ENCODE measurements at regions not wholly inside any gene's neighbourhood (a gene's known extent, or its start where the extent isn't known, plus 50 kb on each side); places are given as distances from the start of the nearest gene placed in this dataset.

GRCh38 chr2:198811198-198811597 lies 646.5 kb downstream of the SATB2 start:
- DNase-seq (ENCODE audit: low spot score) = no peak
- Histone ChIP-seq H3K27ac (ENCODE audit: low read depth in 1 of 2, low read length in 2 of 2) (no peak overlapping the region), H3K27me3 (ENCODE audit: control insufficient read depth in 4 of 4, insufficient read depth in 4 of 4, low read length in 3 of 4) (no peaks in the 10 kb centered on the region), H3K9ac (ENCODE audit: low read depth in 1 of 2, low read length in 2 of 2) (no peak overlapping the region), H3K9me3 (ENCODE audit: control insufficient read depth in 4 of 4, low read length in 3 of 4) (no peaks in the 10 kb centered on the region), H3K4me3 (ENCODE audit: low read depth in 1 of 3, low read length in 3 of 3) (no peak overlapping the region), H3K36me3 (ENCODE audit: control insufficient read depth in 4 of 4, insufficient read depth in 3 of 4, low read depth in 1 of 4, low read length in 3 of 4) (no peaks in the 10 kb centered on the region), H3K4me1 (ENCODE audit: control insufficient read depth in 4 of 4, insufficient read depth in 4 of 4, low read length in 3 of 4) (no peaks in the 10 kb centered on the region)
- WGBS = 64% methylated on average over 3 of the region's 3 CpGs
- TF ChIP-seq ATF3 (IDR thresholded peaks at IDR 0.05) (no peak), NR2F2 (IDR thresholded peaks at IDR 0.05) (no peak), TAF1 (conservative IDR thresholded peaks at IDR 0.05) (no peak), RAD21 (IDR thresholded peaks at IDR 0.05) (no peak), ZBTB33 (IDR thresholded peaks at IDR 0.05) (no peak), SP1 (IDR thresholded peaks at IDR 0.05) (no peak), CTCF (IDR thresholded peaks at IDR 0.05; ENCODE audit: low read depth, low read length, missing input control) (no peak), FOXA2 (IDR thresholded peaks at IDR 0.05) (no peak), HNF4G (IDR thresholded peaks at IDR 0.05) (no peak), FOXA1 (IDR thresholded peaks at IDR 0.05) (no peak), GABPA (IDR thresholded peaks at IDR 0.05 in 1 of 2, conservative IDR thresholded peaks at IDR 0.05 in 1 of 2) (no peak), RXRA (IDR thresholded peaks at IDR 0.05) (no peak), REST (IDR thresholded peaks at IDR 0.05) (no peak), YY1 (IDR thresholded peaks at IDR 0.05) (no peak), MAX (IDR thresholded peaks at IDR 0.05) (no peak), JUND (IDR thresholded peaks at IDR 0.05) (no peak), HNF4A (conservative IDR thresholded peaks at IDR 0.05) (no peak)

GRCh38 chr2:198809976-198810375 lies 647.8 kb downstream of the SATB2 start:
- H3K4me1 ChIP-seq (ENCODE audit: control insufficient read depth in 4 of 4, insufficient read depth in 4 of 4, low read length in 3 of 4) = no peaks in the 10 kb centered on the region
- WGBS = 69% methylated on average over 3 of the region's 3 CpGs
- H3K27ac ChIP-seq (ENCODE audit: low read depth in 1 of 2, low read length in 2 of 2) = no peak overlapping the region
- no peak overlapping the region for H3K9ac ChIP-seq (ENCODE audit: low read depth in 1 of 2, low read length in 2 of 2)
- no peak for DNase-seq (ENCODE audit: low spot score)
- no peak overlapping the region for H3K4me3 ChIP-seq (ENCODE audit: low read depth in 1 of 3, low read length in 3 of 3)
- no peaks in the 10 kb centered on the region for H3K27me3 ChIP-seq (ENCODE audit: control insufficient read depth in 4 of 4, insufficient read depth in 4 of 4, low read length in 3 of 4)
- H3K36me3 ChIP-seq (ENCODE audit: control insufficient read depth in 4 of 4, insufficient read depth in 3 of 4, low read depth in 1 of 4, low read length in 3 of 4) = no peaks in the 10 kb centered on the region
- H3K9me3 ChIP-seq (ENCODE audit: control insufficient read depth in 4 of 4, low read length in 3 of 4) = no peaks in the 10 kb centered on the region
- TF ChIP-seq CTCF (IDR thresholded peaks at IDR 0.05; ENCODE audit: low read depth, low read length, missing input control) = no peak
- no peak for TF ChIP-seq ATF3 (IDR thresholded peaks at IDR 0.05)
- TF ChIP-seq FOXA1 (IDR thresholded peaks at IDR 0.05) = no peak
- TF ChIP-seq MAX (IDR thresholded peaks at IDR 0.05) = no peak
- TF ChIP-seq REST (IDR thresholded peaks at IDR 0.05) = no peak
- no peak for TF ChIP-seq TAF1 (conservative IDR thresholded peaks at IDR 0.05)
- no peak for TF ChIP-seq HNF4G (IDR thresholded peaks at IDR 0.05)
- no peak for TF ChIP-seq JUND (IDR thresholded peaks at IDR 0.05)

All from liver (tissue), 8 donors.